Type B pancreatic cell (in vitro differentiated cells): ENCODE measurements at regions not wholly inside any gene's neighbourhood (a gene's known extent, or its start where the extent isn't known, plus 50 kb on each side); places are given as distances from the start of the nearest gene placed in this dataset.
"Not testable (repeated sequence)": the region's sequence is repeated elsewhere in the genome, so short reads cannot be mapped to it uniquely, and the experiment has no call there.

Experiments
- DNase-seq: peaks from one replicate; pipeline ENCODE4 v3.0.0; 2021; ENCODE audit warnings: mixed read lengths; ENCODE audit not compliant: unreplicated experiment; ENCODE audit errors: extremely low spot score
- H3K27ac Mint-ChIP-seq: 2 replicates; pipeline ENCODE4 v1.8.0; 2021; ENCODE audit warnings: mild to moderate bottlenecking, mixed read lengths
- H3K27me3 Mint-ChIP-seq: 2 replicates; pipeline ENCODE4 v1.8.0; 2021; ENCODE audit warnings: mixed read lengths
- H3K36me3 Mint-ChIP-seq: 2 replicates; pipeline ENCODE4 v1.8.0; 2021; ENCODE audit warnings: mixed read lengths
- H3K4me1 Mint-ChIP-seq: one replicate; pipeline ENCODE4 v1.8.0; 2021; ENCODE audit warnings: mixed read lengths; ENCODE audit not compliant: unreplicated experiment
- H3K4me3 Mint-ChIP-seq: 2 replicates; pipeline ENCODE4 v1.8.0; 2021; ENCODE audit warnings: mild to moderate bottlenecking, mixed read lengths
- H3K9me3 Mint-ChIP-seq: 2 replicates; pipeline ENCODE4 v1.8.0; 2021; ENCODE audit warnings: mixed read lengths
- TF ChIP-seq, protein P1 (sequence below): fragments of 200-600 bp; sonication (generic); conservative IDR thresholded peaks from 2 replicates; pipeline ENCODE4 v1.5.0; 2021; ENCODE audit warnings: antibody characterized with exemption, mild to moderate bottlenecking

DNA sequence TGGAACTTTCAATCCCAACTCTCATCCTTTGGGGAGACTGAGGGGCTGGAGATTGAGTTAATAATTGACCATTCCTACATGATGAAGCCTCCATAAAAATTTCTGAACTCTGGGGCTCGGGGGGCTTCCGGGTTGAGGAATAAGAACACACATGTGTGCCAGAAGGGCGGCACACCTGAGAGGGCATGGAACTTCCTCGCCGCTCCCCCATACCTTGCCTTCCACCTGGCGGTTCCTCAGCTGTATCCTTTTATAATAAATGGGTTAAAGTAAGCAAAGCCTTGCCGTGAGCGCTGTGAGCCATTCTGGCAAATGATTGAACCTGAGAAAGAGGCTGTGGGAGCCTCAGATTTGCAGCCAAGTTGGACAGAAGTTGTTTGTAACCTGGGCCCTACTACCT lies 164.8 kb downstream of the LY86 start:
- no peak overlapping the region for H3K4me3 Mint-ChIP-seq
- H3K27ac Mint-ChIP-seq: no peak overlapping the region
- H3K9me3 Mint-ChIP-seq: no peaks in the 10 kb centered on the region
- H3K27me3 Mint-ChIP-seq: no peaks in the 10 kb centered on the region
- H3K4me1 Mint-ChIP-seq: peaks cover 21% of the 10 kb centered on the region
- DNase-seq: no peak
- TF ChIP-seq, protein P1, sequence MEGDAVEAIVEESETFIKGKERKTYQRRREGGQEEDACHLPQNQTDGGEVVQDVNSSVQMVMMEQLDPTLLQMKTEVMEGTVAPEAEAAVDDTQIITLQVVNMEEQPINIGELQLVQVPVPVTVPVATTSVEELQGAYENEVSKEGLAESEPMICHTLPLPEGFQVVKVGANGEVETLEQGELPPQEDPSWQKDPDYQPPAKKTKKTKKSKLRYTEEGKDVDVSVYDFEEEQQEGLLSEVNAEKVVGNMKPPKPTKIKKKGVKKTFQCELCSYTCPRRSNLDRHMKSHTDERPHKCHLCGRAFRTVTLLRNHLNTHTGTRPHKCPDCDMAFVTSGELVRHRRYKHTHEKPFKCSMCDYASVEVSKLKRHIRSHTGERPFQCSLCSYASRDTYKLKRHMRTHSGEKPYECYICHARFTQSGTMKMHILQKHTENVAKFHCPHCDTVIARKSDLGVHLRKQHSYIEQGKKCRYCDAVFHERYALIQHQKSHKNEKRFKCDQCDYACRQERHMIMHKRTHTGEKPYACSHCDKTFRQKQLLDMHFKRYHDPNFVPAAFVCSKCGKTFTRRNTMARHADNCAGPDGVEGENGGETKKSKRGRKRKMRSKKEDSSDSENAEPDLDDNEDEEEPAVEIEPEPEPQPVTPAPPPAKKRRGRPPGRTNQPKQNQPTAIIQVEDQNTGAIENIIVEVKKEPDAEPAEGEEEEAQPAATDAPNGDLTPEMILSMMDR: no peak
- no peaks in the 10 kb centered on the region for H3K36me3 Mint-ChIP-seq

DNA sequence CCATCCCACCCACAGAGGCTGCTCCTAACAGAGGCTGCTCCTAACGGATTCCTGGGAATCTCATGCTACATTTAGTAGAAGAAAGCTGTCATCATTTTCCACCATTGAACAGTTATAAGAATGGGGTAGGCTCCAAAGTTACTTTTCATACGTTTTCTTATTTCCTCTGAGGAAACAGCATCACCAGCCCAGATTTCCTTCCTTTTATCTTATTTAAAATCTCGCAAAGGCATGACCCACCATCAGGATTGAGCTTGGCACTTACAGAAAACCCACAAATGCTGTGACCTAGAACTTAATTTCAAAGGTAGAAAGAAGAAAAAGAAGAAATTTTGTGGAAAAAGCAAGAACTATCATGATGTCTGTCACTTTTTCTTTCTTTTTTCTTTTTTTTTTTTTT lies 168.0 kb downstream of the LY86 start:
- H3K9me3 Mint-ChIP-seq: no peaks in the 10 kb centered on the region
- H3K4me3 Mint-ChIP-seq: no peak overlapping the region
- no peak overlapping the region for H3K27ac Mint-ChIP-seq
- DNase-seq: no peak
- TF ChIP-seq, protein P1: no peak
- no peaks in the 10 kb centered on the region for H3K36me3 Mint-ChIP-seq
- H3K4me1 Mint-ChIP-seq: peaks cover 19% of the 10 kb centered on the region
- no peaks in the 10 kb centered on the region for H3K27me3 Mint-ChIP-seq

DNA sequence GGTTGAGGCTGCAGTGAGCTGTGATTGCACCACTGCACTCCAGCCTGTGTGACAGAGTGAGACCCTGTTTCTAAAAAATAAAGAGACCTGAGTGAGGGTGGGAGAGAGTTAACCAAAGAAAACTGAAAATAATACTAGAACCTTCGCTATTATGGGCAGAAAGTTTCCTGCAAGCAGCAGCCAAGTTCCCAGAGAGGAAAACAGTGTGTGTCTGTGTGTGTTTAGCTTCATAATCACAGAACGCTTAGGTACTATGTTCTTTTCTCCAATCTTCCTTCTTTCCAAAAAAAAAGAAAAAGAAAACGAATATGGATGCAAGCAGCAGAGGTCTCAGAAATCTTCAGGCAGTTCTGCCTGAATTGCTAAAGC lies 170.0 kb downstream of the LY86 start:
- no peaks in the 10 kb centered on the region for H3K9me3 Mint-ChIP-seq
- no peak for DNase-seq
- peak overlapping the region; percentile 21 for H3K4me3 Mint-ChIP-seq
- TF ChIP-seq, protein P1: no peak
- peak overlapping the region; percentile 94 for H3K27ac Mint-ChIP-seq
- no peaks in the 10 kb centered on the region for H3K36me3 Mint-ChIP-seq
- peaks cover 14% of the 10 kb centered on the region for H3K4me1 Mint-ChIP-seq
- peaks cover 3% of the 10 kb centered on the region for H3K27me3 Mint-ChIP-seq

DNA sequence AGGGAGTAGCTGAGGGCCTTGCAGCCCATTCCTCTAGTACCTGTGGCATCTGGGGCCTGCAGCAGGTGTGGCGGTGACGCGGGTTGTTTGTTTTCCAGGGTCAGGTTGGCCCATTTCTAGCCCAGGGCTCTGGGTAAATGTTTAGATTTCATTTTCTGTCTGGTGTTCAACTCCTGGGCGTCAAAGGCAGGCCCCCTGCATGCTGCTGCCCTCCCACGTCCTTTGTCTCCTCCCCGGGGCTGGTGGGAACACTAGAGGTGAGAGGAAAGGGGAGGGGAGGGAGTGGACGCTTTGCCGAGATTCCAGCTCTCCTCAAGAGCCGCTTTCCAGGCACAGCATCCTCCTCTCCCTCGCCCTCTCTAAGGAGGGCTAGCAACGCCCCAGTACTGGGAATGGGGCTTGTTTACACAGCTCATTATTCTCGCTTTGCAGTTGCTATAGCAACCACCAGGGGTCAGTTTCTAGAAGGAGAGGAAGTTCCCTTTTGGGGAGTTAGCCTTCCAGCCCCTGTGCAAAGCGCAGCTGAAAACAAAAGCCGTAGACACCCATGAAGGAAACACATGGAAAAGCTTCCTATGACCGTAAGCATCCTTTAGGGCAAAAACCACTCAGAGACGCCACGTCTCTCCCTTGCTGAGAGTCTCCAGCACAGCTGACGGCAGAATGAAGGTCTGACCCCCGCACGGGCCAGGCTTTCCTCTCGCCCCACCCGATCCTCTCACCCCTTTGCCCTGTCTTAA lies 170.6 kb downstream of the LY86 start:
- H3K9me3 Mint-ChIP-seq: no peaks in the 10 kb centered on the region
- H3K4me3 Mint-ChIP-seq: peak overlapping the region; percentile 21
- DNase-seq: no peak
- H3K36me3 Mint-ChIP-seq: no peaks in the 10 kb centered on the region
- H3K27ac Mint-ChIP-seq: peak overlapping the region; percentile 94
- peaks cover 14% of the 10 kb centered on the region for H3K4me1 Mint-ChIP-seq
- TF ChIP-seq, protein P1: peak; percentile 74
- peaks cover 3% of the 10 kb centered on the region for H3K27me3 Mint-ChIP-seq

DNA sequence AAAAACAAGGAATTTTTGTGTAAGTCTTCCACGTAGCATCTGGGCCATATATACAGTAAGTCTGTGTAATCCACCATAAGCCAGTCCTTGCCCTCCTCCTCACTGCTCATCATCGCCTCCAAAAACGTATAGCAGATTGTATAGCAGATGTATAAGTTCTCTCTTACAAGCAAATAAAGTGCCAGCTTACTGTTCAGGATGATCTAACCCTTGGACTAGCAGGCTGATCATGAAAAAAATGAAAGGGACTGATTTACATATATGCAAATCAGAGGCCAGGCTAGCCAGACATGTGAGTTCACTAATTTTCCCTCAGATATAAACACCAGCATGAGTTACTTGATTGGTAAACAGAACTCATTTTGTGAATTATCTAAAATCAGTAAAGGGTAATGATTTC lies 171.5 kb downstream of the LY86 start:
- Mint-ChIP-seq H3K4me1 (peaks cover 14% of the 10 kb centered on the region), H3K27ac (peak overlapping the region; percentile 94), H3K36me3 (no peaks in the 10 kb centered on the region), H3K4me3 (no peak overlapping the region), H3K27me3 (peaks cover 3% of the 10 kb centered on the region), H3K9me3 (no peaks in the 10 kb centered on the region)
- TF ChIP-seq, protein P1: no peak
- no peak for DNase-seq

DNA sequence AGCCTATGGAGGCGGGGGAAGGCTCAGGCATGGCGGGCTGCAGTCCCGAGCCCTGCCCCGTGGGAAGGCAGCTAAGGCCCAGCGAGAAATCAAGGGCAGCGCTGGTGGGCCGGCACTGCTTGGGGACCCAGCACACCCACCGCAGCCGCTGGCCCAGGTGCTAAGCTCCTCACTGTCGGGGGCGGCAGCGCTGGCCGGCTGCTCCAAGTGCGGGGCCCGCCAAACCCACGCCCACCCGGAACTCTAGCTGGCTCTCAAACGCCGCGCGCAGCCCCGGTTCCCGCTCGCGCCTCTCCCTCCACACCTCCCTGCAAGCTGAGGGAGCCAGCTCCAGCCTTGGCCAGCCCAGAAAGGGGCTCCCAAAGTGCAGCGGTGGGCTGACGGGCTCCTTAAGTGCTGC lies 174.0 kb downstream of the LY86 start:
- not testable (repeated sequence) for H3K9me3 Mint-ChIP-seq, DNase-seq, H3K36me3 Mint-ChIP-seq, H3K4me3 Mint-ChIP-seq, H3K27ac Mint-ChIP-seq, H3K27me3 Mint-ChIP-seq
- peaks cover 14% of the 10 kb centered on the region for H3K4me1 Mint-ChIP-seq
